ENCODE measurements at regions not wholly inside any gene's neighbourhood (a gene's known extent, or its start where the extent isn't known, plus 50 kb on each side); places are given as distances from the start of the nearest gene placed in this dataset.

- Histone ChIP-seq H3K9ac (ENCODE audit: insufficient read length) (no peak overlapping the region), H3K36me3 (ENCODE audit: insufficient read depth, low read length) (no peaks in the 10 kb centered on the region), H3K27ac (no peak overlapping the region), H3K9me3 (ENCODE audit: low read depth, low read length) (no peaks in the 10 kb centered on the region), H3K4me3 (no peak overlapping the region)
- DNase-seq (ENCODE audit: low read depth, low spot score), result no peak
- TF ChIP-seq POLR2AphosphoS5 (IDR thresholded peaks at IDR 0.05; ENCODE audit: borderline replicate concordance, low read depth, low read length) (no peak), EZH2 (IDR thresholded peaks at IDR 0.05) (no peak), FOXP2 (optimal IDR thresholded peaks at IDR 0.05; ENCODE audit: control extremely low read depth, extremely low read length, insufficient read depth) (no peak)
These were observed 71.4 kb upstream of the LRIG1 start for GRCh38 chr3:66572090-66572675.

GRCh38 chr3:66572938-66573710, 72.3 kb upstream of the LRIG1 start:
- no peak for DNase-seq (ENCODE audit: low read depth, low spot score)
- H3K36me3 ChIP-seq (ENCODE audit: insufficient read depth, low read length), result no peaks in the 10 kb centered on the region
- no peaks in the 10 kb centered on the region for H3K9me3 ChIP-seq (ENCODE audit: low read depth, low read length)
- no peak overlapping the region for H3K9ac ChIP-seq (ENCODE audit: insufficient read length)
- TF ChIP-seq POLR2AphosphoS5 (IDR thresholded peaks at IDR 0.05; ENCODE audit: borderline replicate concordance, low read depth, low read length) (no peak), FOXP2 (optimal IDR thresholded peaks at IDR 0.05; ENCODE audit: control extremely low read depth, extremely low read length, insufficient read depth) (no peak), EZH2 (IDR thresholded peaks at IDR 0.05) (no peak)
- no peak overlapping the region for H3K4me3 ChIP-seq
- no peak overlapping the region for H3K27ac ChIP-seq

GRCh38 chr3:66574091-66574490, 73.3 kb upstream of the LRIG1 start:
- no peak overlapping the region for H3K4me3 ChIP-seq
- H3K36me3 ChIP-seq (ENCODE audit: insufficient read depth, low read length), result no peaks in the 10 kb centered on the region
- H3K27ac ChIP-seq, result no peak overlapping the region
- no peak for DNase-seq (ENCODE audit: low read depth, low spot score)
- TF ChIP-seq POLR2AphosphoS5 (IDR thresholded peaks at IDR 0.05; ENCODE audit: borderline replicate concordance, low read depth, low read length) (no peak), EZH2 (IDR thresholded peaks at IDR 0.05) (no peak), FOXP2 (optimal IDR thresholded peaks at IDR 0.05; ENCODE audit: control extremely low read depth, extremely low read length, insufficient read depth) (no peak)
- H3K9ac ChIP-seq (ENCODE audit: insufficient read length), result no peak overlapping the region
- H3K9me3 ChIP-seq (ENCODE audit: low read depth, low read length), result no peaks in the 10 kb centered on the region

GRCh38 chr3:66577426-66578203, 76.8 kb upstream of the LRIG1 start:
- no peak overlapping the region for H3K9ac ChIP-seq (ENCODE audit: insufficient read length)
- DNase-seq (ENCODE audit: low read depth, low spot score), result no peak
- H3K9me3 ChIP-seq (ENCODE audit: low read depth, low read length), result no peaks in the 10 kb centered on the region
- TF ChIP-seq FOXP2 (optimal IDR thresholded peaks at IDR 0.05; ENCODE audit: control extremely low read depth, extremely low read length, insufficient read depth), result no peak
- no peak for TF ChIP-seq EZH2 (IDR thresholded peaks at IDR 0.05)
- no peak for TF ChIP-seq POLR2AphosphoS5 (IDR thresholded peaks at IDR 0.05; ENCODE audit: borderline replicate concordance, low read depth, low read length)
- H3K4me3 ChIP-seq, result no peak overlapping the region
- no peaks in the 10 kb centered on the region for H3K36me3 ChIP-seq (ENCODE audit: insufficient read depth, low read length)
- H3K27ac ChIP-seq, result peak overlapping the region; percentile 76

GRCh38 chr3:66581256-66581655, 80.4 kb upstream of the LRIG1 start:
- H3K27ac ChIP-seq, result no peak overlapping the region
- no peak for DNase-seq (ENCODE audit: low read depth, low spot score)
- no peaks in the 10 kb centered on the region for H3K36me3 ChIP-seq (ENCODE audit: insufficient read depth, low read length)

GRCh38 chr3:66582721-66583423, 82.0 kb upstream of the LRIG1 start:
- no peaks in the 10 kb centered on the region for H3K36me3 ChIP-seq (ENCODE audit: insufficient read depth, low read length)
- no peaks in the 10 kb centered on the region for H3K9me3 ChIP-seq (ENCODE audit: low read depth, low read length)
- no peak overlapping the region for H3K4me3 ChIP-seq
- no peak overlapping the region for H3K27ac ChIP-seq
- H3K9ac ChIP-seq (ENCODE audit: insufficient read length), result no peak overlapping the region
- TF ChIP-seq FOXP2 (optimal IDR thresholded peaks at IDR 0.05; ENCODE audit: control extremely low read depth, extremely low read length, insufficient read depth) (no peak), EZH2 (IDR thresholded peaks at IDR 0.05) (no peak), POLR2AphosphoS5 (IDR thresholded peaks at IDR 0.05; ENCODE audit: borderline replicate concordance, low read depth, low read length) (no peak)
- no peak for DNase-seq (ENCODE audit: low read depth, low spot score)

More at GRCh38 chr3:66581256-66581655, 80.4 kb upstream of the LRIG1 start:
- Histone ChIP-seq H3K4me3 (no peak overlapping the region), H3K9ac (ENCODE audit: insufficient read length) (no peak overlapping the region), H3K9me3 (ENCODE audit: low read depth, low read length) (no peaks in the 10 kb centered on the region)
- no peak for TF ChIP-seq EZH2 (IDR thresholded peaks at IDR 0.05)
- TF ChIP-seq POLR2AphosphoS5 (IDR thresholded peaks at IDR 0.05; ENCODE audit: borderline replicate concordance, low read depth, low read length), result no peak
- TF ChIP-seq FOXP2 (optimal IDR thresholded peaks at IDR 0.05; ENCODE audit: control extremely low read depth, extremely low read length, insufficient read depth), result no peak

- no peak for DNase-seq (ENCODE audit: low read depth, low spot score)
- TF ChIP-seq FOXP2 (optimal IDR thresholded peaks at IDR 0.05; ENCODE audit: control extremely low read depth, extremely low read length, insufficient read depth) (no peak), EZH2 (IDR thresholded peaks at IDR 0.05) (no peak), POLR2AphosphoS5 (IDR thresholded peaks at IDR 0.05; ENCODE audit: borderline replicate concordance, low read depth, low read length) (no peak)
These were observed 82.7 kb upstream of the LRIG1 start for GRCh38 chr3:66583424-66584040.

More at GRCh38 chr3:66583424-66584040, 82.7 kb upstream of the LRIG1 start:
- Histone ChIP-seq H3K36me3 (ENCODE audit: insufficient read depth, low read length) (no peaks in the 10 kb centered on the region), H3K9me3 (ENCODE audit: low read depth, low read length) (no peaks in the 10 kb centered on the region), H3K27ac (no peak overlapping the region), H3K9ac (ENCODE audit: insufficient read length) (no peak overlapping the region), H3K4me3 (no peak overlapping the region)

Data from SK-N-MC (cell line).